T-helper 22 cell (primary cell): ENCODE measurements at regions not wholly inside any gene's neighbourhood (a gene's known extent, or its start where the extent isn't known, plus 50 kb on each side); places are given as distances from the start of the nearest gene placed in this dataset.
"Not testable (repeated sequence)": the region's sequence is repeated elsewhere in the genome, so short reads cannot be mapped to it uniquely, and the experiment has no call there.

Experiments used
- DNase-seq: peaks from one replicate; pipeline ENCODE4 v3.0.0-alpha.2; 2020; ENCODE audit warnings: low read depth

GRCh38 chr4:20122198-20122988 lies 129.3 kb upstream of the SLIT2 start:
- DNase-seq, result no peak

- no peak for DNase-seq
Observed at GRCh38 chr4:20119141-20119540, 132.6 kb upstream of the SLIT2 start.

GRCh38 chr4:20109391-20109790 lies 142.3 kb upstream of the SLIT2 start:
- DNase-seq, result no peak

- DNase-seq, result no peak
Observed at GRCh38 chr4:20106921-20107320, 144.8 kb upstream of the SLIT2 start.

GRCh38 chr4:20101831-20102230 lies 149.9 kb upstream of the SLIT2 start:
- no peak for DNase-seq

- DNase-seq, result no peak
Observed at GRCh38 chr4:20096911-20097310, 154.8 kb upstream of the SLIT2 start.

- DNase-seq, result no peak
Observed at GRCh38 chr4:20095805-20096541, 155.7 kb upstream of the SLIT2 start.

- DNase-seq, result no peak
Observed at GRCh38 chr4:20091781-20092180, 159.9 kb upstream of the SLIT2 start.

- no peak for DNase-seq
Observed at GRCh38 chr4:20087522-20087911, 164.2 kb upstream of the SLIT2 start.

GRCh38 chr4:20086799-20087521 lies 164.7 kb upstream of the SLIT2 start:
- no peak for DNase-seq

GRCh38 chr4:20086067-20086798 lies 165.5 kb upstream of the SLIT2 start:
- no peak for DNase-seq

- DNase-seq, result no peak
Observed at GRCh38 chr4:20085653-20086052, 166.1 kb upstream of the SLIT2 start.

- no peak for DNase-seq
Observed at GRCh38 chr4:20085156-20085555, 166.5 kb upstream of the SLIT2 start.

- DNase-seq, result no peak
Observed at GRCh38 chr4:20084488-20084887, 167.2 kb upstream of the SLIT2 start.

- DNase-seq, result no peak
Observed at GRCh38 chr4:20078644-20079043, 173.1 kb upstream of the SLIT2 start.

GRCh38 chr4:20075248-20075871 lies 176.3 kb upstream of the SLIT2 start:
- no peak for DNase-seq

- DNase-seq, result no peak
Observed at GRCh38 chr4:20074450-20074849, 177.3 kb upstream of the SLIT2 start.

- DNase-seq, result no peak
Observed at GRCh38 chr4:20065952-20066351, 185.8 kb upstream of the SLIT2 start.

GRCh38 chr4:20062857-20063256 lies 188.8 kb upstream of the SLIT2 start:
- not testable (repeated sequence) for DNase-seq

GRCh38 chr4:20062054-20062453 lies 189.7 kb upstream of the SLIT2 start:
- no peak for DNase-seq

GRCh38 chr4:20050768-20051167 lies 200.9 kb upstream of the SLIT2 start:
- no peak for DNase-seq

- DNase-seq, result no peak
Observed at GRCh38 chr4:20049889-20050288, 201.8 kb upstream of the SLIT2 start.
